ENCODE measurements at regions not wholly inside any gene's neighbourhood (a gene's known extent, or its start where the extent isn't known, plus 50 kb on each side); places are given as distances from the start of the nearest gene placed in this dataset.
"Not testable (repeated sequence)": the region's sequence is repeated elsewhere in the genome, so short reads cannot be mapped to it uniquely, and the experiment has no call there.

DNA sequence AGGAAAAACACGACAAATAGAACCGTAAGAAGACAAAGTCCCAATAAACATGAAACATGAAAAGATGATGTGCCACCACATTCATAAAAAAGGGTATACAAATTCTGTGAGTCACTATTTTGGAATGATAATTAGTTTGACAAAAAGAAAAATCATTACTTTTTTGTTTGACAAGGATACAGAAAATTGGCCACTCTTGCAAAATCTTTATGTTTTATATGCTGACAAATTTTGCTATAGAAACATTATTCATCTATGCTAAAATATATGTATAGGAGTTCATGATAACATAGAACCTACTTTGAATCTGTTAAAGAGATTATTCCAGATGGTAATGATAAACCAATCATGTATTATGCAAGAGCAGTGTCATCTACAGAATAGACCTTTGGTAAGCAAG, 1201.0 kb downstream of the FSCB start:
- no peaks in the 10 kb centered on the region for H4K20me1 ChIP-seq (replicated peaks; ENCODE audit: control insufficient read depth, extremely low read depth, insufficient read depth, low read length)
- H3K9me3 ChIP-seq (replicated peaks; ENCODE audit: control insufficient read depth, insufficient read depth, low read length), result no peaks in the 10 kb centered on the region
- no peak overlapping the region for H3K4me3 ChIP-seq (replicated peaks in 1 of 3; ENCODE audit: insufficient read depth in 1 of 3, low read depth in 1 of 3, low read length in 3 of 3)
- POLR2A ChIA-PET, result no interaction called here
- H3K79me2 ChIP-seq (ENCODE audit: control insufficient read depth, insufficient read depth, low read length), result no peaks in the 10 kb centered on the region
- no peaks in the 10 kb centered on the region for H3K36me3 ChIP-seq (ENCODE audit: control insufficient read depth in 2 of 2, extremely low read depth in 1 of 2, insufficient read depth in 2 of 2, low read length in 2 of 2)
- H3K4me1 ChIP-seq (ENCODE audit: control insufficient read depth, extremely low read depth, insufficient read depth, low read length), result no peaks in the 10 kb centered on the region
- H2AFZ ChIP-seq (ENCODE audit: low read depth, low read length), result no peak overlapping the region
- no peaks in the 10 kb centered on the region for H3K9me1 ChIP-seq (replicated peaks; ENCODE audit: control insufficient read depth, extremely low read depth, insufficient read depth, low read length)
- dilution Hi-C loops (cut with MboI; ENCODE audit: extremely low pct_ligation_motif_present, low sequenced_read_pairs) (no loop called here), intact Hi-C loops (cut with micrococcal nuclease) (no loop called here)
- DNase-seq (ENCODE audit: low read depth, low spot score) (no peak), FAIRE-seq (no peak)
- H3K9ac ChIP-seq (replicated peaks; ENCODE audit: extremely low read depth, insufficient read depth, low read length), result no peak overlapping the region
- no peak overlapping the region for H3K27ac ChIP-seq (ENCODE audit: insufficient read depth, low read depth, low read length)
- H3K27me3 ChIP-seq (ENCODE audit: control insufficient read depth in 2 of 2, insufficient read depth in 2 of 2, low read length in 2 of 2), result no peaks in the 10 kb centered on the region
- no peak for TF ChIP-seq MYC (IDR thresholded peaks at IDR 0.05; ENCODE audit: low read depth, low read length)
- TF ChIP-seq FOS (IDR thresholded peaks at IDR 0.05; ENCODE audit: borderline replicate concordance, insufficient read depth, low read length), result no peak
- no peak for TF ChIP-seq GATA2 (IDR thresholded peaks at IDR 0.05; ENCODE audit: insufficient read depth, insufficient read length, low read depth, low read length)
- TF ChIP-seq POLR2A (IDR thresholded peaks at IDR 0.05; ENCODE audit: low read depth, low read length), result no peak
- no peak overlapping the region for H3K4me2 ChIP-seq (ENCODE audit: insufficient read depth, low read length)
- BruUV-seq (replicated peaks), result no TSS peak
- CTCF ChIA-PET, result no interaction called here

GRCh38 chr14:43297794-43298193, 1209.3 kb downstream of the FSCB start:
- no peaks in the 10 kb centered on the region for H3K9me3 ChIP-seq (replicated peaks; ENCODE audit: control insufficient read depth, insufficient read depth, low read length)
- no peaks in the 10 kb centered on the region for H3K4me1 ChIP-seq (ENCODE audit: control insufficient read depth, extremely low read depth, insufficient read depth, low read length)
- no peak for TF ChIP-seq JUN (IDR thresholded peaks at IDR 0.05; ENCODE audit: borderline replicate concordance, insufficient read depth, insufficient read length, low read depth)
- TF ChIP-seq POLR2AphosphoS5 (IDR thresholded peaks at IDR 0.05; ENCODE audit: insufficient read depth, low read depth, low read length), result no peak
- TF ChIP-seq MYC (IDR thresholded peaks at IDR 0.05; ENCODE audit: low read depth, low read length), result no peak
- TF ChIP-seq POLR2A (IDR thresholded peaks at IDR 0.05; ENCODE audit: low read depth, low read length), result no peak
- TF ChIP-seq FOS (IDR thresholded peaks at IDR 0.05; ENCODE audit: borderline replicate concordance, insufficient read depth, low read length), result no peak
- TF ChIP-seq, protein P1, sequence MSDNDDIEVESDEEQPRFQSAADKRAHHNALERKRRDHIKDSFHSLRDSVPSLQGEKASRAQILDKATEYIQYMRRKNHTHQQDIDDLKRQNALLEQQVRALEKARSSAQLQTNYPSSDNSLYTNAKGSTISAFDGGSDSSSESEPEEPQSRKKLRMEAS (IDR thresholded peaks at IDR 0.05; ENCODE audit: insufficient read depth, insufficient read length), result no peak
- no peak for TF ChIP-seq GATA2 (IDR thresholded peaks at IDR 0.05; ENCODE audit: insufficient read depth, insufficient read length, low read depth, low read length)
- TF ChIP-seq EZH2 (IDR thresholded peaks at IDR 0.05; ENCODE audit: borderline replicate concordance, low read depth, low read length, severe bottlenecking), result no peak
- no peak for TF ChIP-seq CTCF (IDR thresholded peaks at IDR 0.05; ENCODE audit: extremely low read depth in 1 of 2, insufficient read depth in 1 of 2, low read depth in 1 of 2, low read length in 2 of 2)
- ChIA-PET POLR2A (no interaction called here), CTCF (no interaction called here)
- intact Hi-C loops (cut with micrococcal nuclease) (no loop called here), dilution Hi-C loops (cut with MboI; ENCODE audit: extremely low pct_ligation_motif_present, low sequenced_read_pairs) (no loop called here)
- H3K4me3 ChIP-seq (replicated peaks in 1 of 3; ENCODE audit: insufficient read depth in 1 of 3, low read depth in 1 of 3, low read length in 3 of 3), result no peak overlapping the region
- BruUV-seq (replicated peaks), result no TSS peak
- H3K9ac ChIP-seq (replicated peaks; ENCODE audit: extremely low read depth, insufficient read depth, low read length), result no peak overlapping the region
- H3K4me2 ChIP-seq (ENCODE audit: insufficient read depth, low read length), result no peak overlapping the region
- no peaks in the 10 kb centered on the region for H3K27me3 ChIP-seq (ENCODE audit: control insufficient read depth in 2 of 2, insufficient read depth in 2 of 2, low read length in 2 of 2)
- H2AFZ ChIP-seq (ENCODE audit: low read depth, low read length), result no peak overlapping the region
- H4K20me1 ChIP-seq (replicated peaks; ENCODE audit: control insufficient read depth, extremely low read depth, insufficient read depth, low read length), result no peaks in the 10 kb centered on the region
- DNase-seq (ENCODE audit: low read depth, low spot score) (no peak), FAIRE-seq (no peak)
- no peaks in the 10 kb centered on the region for H3K79me2 ChIP-seq (ENCODE audit: control insufficient read depth, insufficient read depth, low read length)
- no peaks in the 10 kb centered on the region for H3K9me1 ChIP-seq (replicated peaks; ENCODE audit: control insufficient read depth, extremely low read depth, insufficient read depth, low read length)
- H3K36me3 ChIP-seq (ENCODE audit: control insufficient read depth in 2 of 2, extremely low read depth in 1 of 2, insufficient read depth in 2 of 2, low read length in 2 of 2), result no peaks in the 10 kb centered on the region
- no peak overlapping the region for H3K27ac ChIP-seq (ENCODE audit: insufficient read depth, low read depth, low read length)

DNA sequence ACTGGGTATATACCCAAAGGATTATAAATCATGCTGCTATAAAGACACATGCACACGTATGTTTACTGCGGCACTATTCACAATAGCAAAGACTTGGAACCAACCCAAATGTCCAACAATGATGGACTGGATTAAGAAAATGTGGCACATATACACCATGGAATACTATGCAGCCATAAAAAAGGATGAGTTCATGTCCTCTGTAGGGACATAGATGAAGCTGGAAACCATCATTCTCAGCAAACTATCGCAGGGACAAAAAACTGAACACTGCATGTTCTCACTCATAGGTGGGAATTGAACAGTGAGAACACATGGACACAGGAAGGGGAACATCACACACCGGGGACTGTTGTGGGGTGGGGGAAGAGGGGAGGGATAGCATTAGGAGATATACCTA, 1211.0 kb downstream of the FSCB start:
- CTCF ChIA-PET; intact Hi-C loops (cut with micrococcal nuclease); DNase-seq (ENCODE audit: low read depth, low spot score); BruUV-seq (replicated peaks); H3K4me2 ChIP-seq (ENCODE audit: insufficient read depth, low read length); H3K79me2 ChIP-seq (ENCODE audit: control insufficient read depth, insufficient read depth, low read length); H3K27me3 ChIP-seq (ENCODE audit: control insufficient read depth in 2 of 2, insufficient read depth in 2 of 2, low read length in 2 of 2); H3K36me3 ChIP-seq (ENCODE audit: control insufficient read depth in 2 of 2, extremely low read depth in 1 of 2, insufficient read depth in 2 of 2, low read length in 2 of 2); H3K4me1 ChIP-seq (ENCODE audit: control insufficient read depth, extremely low read depth, insufficient read depth, low read length); H3K9me1 ChIP-seq (replicated peaks; ENCODE audit: control insufficient read depth, extremely low read depth, insufficient read depth, low read length); dilution Hi-C loops (cut with MboI; ENCODE audit: extremely low pct_ligation_motif_present, low sequenced_read_pairs); H3K9me3 ChIP-seq (replicated peaks; ENCODE audit: control insufficient read depth, insufficient read depth, low read length); H3K27ac ChIP-seq (ENCODE audit: insufficient read depth, low read depth, low read length); FAIRE-seq; H4K20me1 ChIP-seq (replicated peaks; ENCODE audit: control insufficient read depth, extremely low read depth, insufficient read depth, low read length); POLR2A ChIA-PET; H3K9ac ChIP-seq (replicated peaks; ENCODE audit: extremely low read depth, insufficient read depth, low read length); H3K4me3 ChIP-seq (replicated peaks in 1 of 3; ENCODE audit: insufficient read depth in 1 of 3, low read depth in 1 of 3, low read length in 3 of 3); H2AFZ ChIP-seq (ENCODE audit: low read depth, low read length): not testable (repeated sequence)

Measured in endothelial cell of umbilical vein (primary cell).